ENCODE measurements at regions not wholly inside any gene's neighbourhood (a gene's known extent, or its start where the extent isn't known, plus 50 kb on each side); places are given as distances from the start of the nearest gene placed in this dataset.

GRCh38 chr12:89803412-89803811 is 94.8 kb upstream of the ATP2B1 start:
- Histone ChIP-seq H3K4me3 (no peak overlapping the region), H3K27ac (ENCODE audit: control insufficient read depth, insufficient read depth) (no peak overlapping the region), H3K4me2 (ENCODE audit: control insufficient read depth, insufficient read depth) (no peak overlapping the region), H3K36me3 (ENCODE audit: control insufficient read depth in 2 of 2, insufficient read depth in 2 of 2, low read length in 1 of 2) (no peaks in the 10 kb centered on the region), H4K20me1 (ENCODE audit: control insufficient read depth, insufficient read depth) (no peaks in the 10 kb centered on the region), H2AFZ (ENCODE audit: control insufficient read depth, low read depth, low read length) (no peak overlapping the region), H3K4me1 (ENCODE audit: control insufficient read depth, insufficient read depth, low read length) (no peaks in the 10 kb centered on the region), H3K79me2 (ENCODE audit: control insufficient read depth, insufficient read depth, low read length) (no peaks in the 10 kb centered on the region), H3K27me3 (replicated peaks in 1 of 2; ENCODE audit: control insufficient read depth in 2 of 2, insufficient read depth in 2 of 2, low read length in 1 of 2) (no peaks in the 10 kb centered on the region), H3K9ac (ENCODE audit: control insufficient read depth, insufficient read depth, low read length) (no peak overlapping the region), H3K9me3 (replicated peaks; ENCODE audit: control insufficient read depth, insufficient read depth, low read length) (no peaks in the 10 kb centered on the region)
- CTCF ChIA-PET: no interaction called here
- BruUV-seq (replicated peaks): no TSS peak
- RAD21 ChIA-PET (ENCODE audit: unreplicated experiment): no interaction called here
- TF ChIP-seq STAT3 (IDR thresholded peaks at IDR 0.05; ENCODE audit: low read depth, low read length) (no peak), NR2C1 (IDR thresholded peaks at IDR 0.05) (no peak), ZSCAN29 (IDR thresholded peaks at IDR 0.05) (no peak), PAX5 (IDR thresholded peaks at IDR 0.05; ENCODE audit: borderline replicate concordance, low read depth, low read length) (no peak), SMAD5 (IDR thresholded peaks at IDR 0.05; ENCODE audit: low read depth) (no peak), LARP7 (IDR thresholded peaks at IDR 0.05) (no peak), RUNX3 (IDR thresholded peaks at IDR 0.05; ENCODE audit: low read length) (no peak), ZNF217 (IDR thresholded peaks at IDR 0.05) (no peak), SMC3 (IDR thresholded peaks at IDR 0.05; ENCODE audit: borderline replicate concordance, low read length) (no peak), CEBPZ (IDR thresholded peaks at IDR 0.05; ENCODE audit: low read depth, low read length) (no peak), EP300 (IDR thresholded peaks at IDR 0.05; ENCODE audit: borderline replicate concordance in 1 of 2, control insufficient read depth in 1 of 2, low read depth in 2 of 2, low read length in 2 of 2) (no peak)
- ATAC-seq: no peak
- POLR2A ChIA-PET: interaction anchor here (0.6 kb wide), 1 partner anchor 122 kb away, joined by 4 read pairs; no protein-coding TSS in a partner anchor
- SMC1A ChIA-PET (ENCODE audit: uncharacterized antibody, unreplicated experiment): interaction anchor here (1.1 kb wide), 1 partner anchor 11 kb away, joined by 3 read pairs; no protein-coding TSS in a partner anchor
- intact Hi-C loops (cut with micrococcal nuclease; ENCODE audit: unreplicated experiment) (no loop called here), in situ Hi-C loops (cut with MboI) (no loop called here)
- no peak for FAIRE-seq
- no peak for DNase-seq (ENCODE audit: low read depth, low spot score)

Measured in GM12878 (cell line).